ENCODE measurements at regions not wholly inside any gene's neighbourhood (a gene's known extent, or its start where the extent isn't known, plus 50 kb on each side); places are given as distances from the start of the nearest gene placed in this dataset.

GRCh38 chr1:38392861-38393260, 346.3 kb upstream of the POU3F1 start (continued):
- no peak for TF ChIP-seq CSRNP3 (CRISPR knock-in tag; IDR thresholded peaks at IDR 0.05)

- TF ChIP-seq POU6F1 (CRISPR knock-in tag; IDR thresholded peaks at IDR 0.05; ENCODE audit: borderline replicate concordance, low read depth) (no peak), PATZ1 (CRISPR knock-in tag; IDR thresholded peaks at IDR 0.05; ENCODE audit: borderline replicate concordance) (no peak), RARB (CRISPR knock-in tag; IDR thresholded peaks at IDR 0.05) (no peak), ZFP30 (CRISPR knock-in tag; IDR thresholded peaks at IDR 0.05) (no peak), CREB5 (CRISPR knock-in tag; IDR thresholded peaks at IDR 0.05; ENCODE audit: low read depth) (no peak), SNAI2 (CRISPR knock-in tag; IDR thresholded peaks at IDR 0.05) (no peak), ZNF565 (CRISPR knock-in tag; conservative IDR thresholded peaks at IDR 0.05; ENCODE audit: low read depth) (no peak), TOX (CRISPR knock-in tag; IDR thresholded peaks at IDR 0.05; ENCODE audit: borderline replicate concordance) (no peak), OSR1 (CRISPR knock-in tag; IDR thresholded peaks at IDR 0.05) (no peak), GLIS3 (CRISPR knock-in tag; IDR thresholded peaks at IDR 0.05) (no peak), PPARA (CRISPR knock-in tag; IDR thresholded peaks at IDR 0.05; ENCODE audit: borderline replicate concordance) (no peak), ARNTL (CRISPR knock-in tag; IDR thresholded peaks at IDR 0.05; ENCODE audit: borderline replicate concordance, low read depth) (no peak), ZC3H10 (CRISPR knock-in tag; IDR thresholded peaks at IDR 0.05) (no peak), TSHZ2 (CRISPR knock-in tag; IDR thresholded peaks at IDR 0.05) (no peak), CSDC2 (CRISPR knock-in tag; IDR thresholded peaks at IDR 0.05) (no peak), ZNF8 (CRISPR knock-in tag; IDR thresholded peaks at IDR 0.05) (no peak), ZFP3 (CRISPR knock-in tag; IDR thresholded peaks at IDR 0.05) (no peak), ZNF70 (CRISPR knock-in tag; IDR thresholded peaks at IDR 0.05) (no peak), ESRRG (CRISPR knock-in tag; IDR thresholded peaks at IDR 0.05) (no peak), ISL1 (CRISPR knock-in tag; IDR thresholded peaks at IDR 0.05) (no peak)
- ATAC-seq = no peak
Observed at GRCh38 chr1:38381256-38381655, 334.7 kb upstream of the POU3F1 start.

GRCh38 chr1:38376577-38376976, 330.0 kb upstream of the POU3F1 start:
- TF ChIP-seq TSHZ2 (CRISPR knock-in tag; IDR thresholded peaks at IDR 0.05) (no peak), ZFP30 (CRISPR knock-in tag; IDR thresholded peaks at IDR 0.05) (no peak), TCF4 (CRISPR knock-in tag; IDR thresholded peaks at IDR 0.05; ENCODE audit: borderline replicate concordance) (no peak), TOX (CRISPR knock-in tag; IDR thresholded peaks at IDR 0.05; ENCODE audit: borderline replicate concordance) (no peak), GLIS3 (CRISPR knock-in tag; IDR thresholded peaks at IDR 0.05) (no peak), ZNF70 (CRISPR knock-in tag; IDR thresholded peaks at IDR 0.05) (no peak), ZNF8 (CRISPR knock-in tag; IDR thresholded peaks at IDR 0.05) (no peak), CREB5 (CRISPR knock-in tag; IDR thresholded peaks at IDR 0.05; ENCODE audit: low read depth) (no peak), PPARA (CRISPR knock-in tag; IDR thresholded peaks at IDR 0.05; ENCODE audit: borderline replicate concordance) (no peak), SNAI2 (CRISPR knock-in tag; IDR thresholded peaks at IDR 0.05) (no peak), POU6F1 (CRISPR knock-in tag; IDR thresholded peaks at IDR 0.05; ENCODE audit: borderline replicate concordance, low read depth) (no peak), ESRRG (CRISPR knock-in tag; IDR thresholded peaks at IDR 0.05) (no peak)
- no peak for ATAC-seq

All from SK-N-SH treated with all-trans-retinoic acid at 6 μM for 48 hours (cell line).